ENCODE measurements at regions not wholly inside any gene's neighbourhood (a gene's known extent, or its start where the extent isn't known, plus 50 kb on each side); places are given as distances from the start of the nearest gene placed in this dataset.

- DNase-seq = no peak
- peaks cover 0 to 3% (median 0%) of the 10 kb centered on the region in 6 donors for H3K9me3 Mint-ChIP-seq
- no peak overlapping the region for H3K4me3 Mint-ChIP-seq
- no peak overlapping the region for H3K27ac Mint-ChIP-seq
- no peaks in the 10 kb centered on the region for H3K36me3 Mint-ChIP-seq
- H3K27me3 Mint-ChIP-seq (ENCODE audit: low read depth in 3 of 3) = peaks cover 0 to 7% (median 6%) of the 10 kb centered on the region in 3 donors
- no peaks in the 10 kb centered on the region for H3K4me1 Mint-ChIP-seq
Measured at GRCh38 chr2:6675791-6676190, 189.9 kb downstream of the CMPK2 start.

- no peak overlapping the region for H3K27ac Mint-ChIP-seq
- H3K4me3 Mint-ChIP-seq = no peak overlapping the region
- H3K4me1 Mint-ChIP-seq = no peaks in the 10 kb centered on the region
- H3K9me3 Mint-ChIP-seq = peaks cover 0 to 3% (median 0%) of the 10 kb centered on the region in 6 donors
- no peaks in the 10 kb centered on the region for H3K36me3 Mint-ChIP-seq
- DNase-seq = no peak
- peaks cover 0 to 10% (median 6%) of the 10 kb centered on the region in 3 donors for H3K27me3 Mint-ChIP-seq (ENCODE audit: low read depth in 3 of 3)
Measured at GRCh38 chr2:6676241-6676640, 189.5 kb downstream of the CMPK2 start.

- peaks cover 0 to 10% (median 4%) of the 10 kb centered on the region in 3 donors for H3K27me3 Mint-ChIP-seq (ENCODE audit: low read depth in 3 of 3)
- no peaks in the 10 kb centered on the region for H3K4me1 Mint-ChIP-seq
- H3K4me3 Mint-ChIP-seq = no peak overlapping the region
- no peak overlapping the region for H3K27ac Mint-ChIP-seq
- no peak for DNase-seq
- H3K36me3 Mint-ChIP-seq = no peaks in the 10 kb centered on the region
- peaks cover 0 to 3% (median 0%) of the 10 kb centered on the region in 6 donors for H3K9me3 Mint-ChIP-seq
Measured at GRCh38 chr2:6676776-6677175, 188.9 kb downstream of the CMPK2 start.

GRCh38 chr2:6679471-6679870, 186.2 kb downstream of the CMPK2 start:
- DNase-seq = no peak
- Mint-ChIP-seq H3K27me3 (ENCODE audit: low read depth in 3 of 3) (peaks cover 0 to 12% (median 0%) of the 10 kb centered on the region in 3 donors), H3K4me3 (no peak overlapping the region), H3K9me3 (peaks cover 0 to 2% (median 0%) of the 10 kb centered on the region in 6 donors), H3K4me1 (no peaks in the 10 kb centered on the region), H3K27ac (no peak overlapping the region), H3K36me3 (no peaks in the 10 kb centered on the region)

- Mint-ChIP-seq H3K36me3 (no peaks in the 10 kb centered on the region), H3K4me1 (no peaks in the 10 kb centered on the region), H3K4me3 (no peak overlapping the region), H3K9me3 (peaks cover 0 to 4% (median 0%) of the 10 kb centered on the region in 6 donors), H3K27ac (no peak overlapping the region), H3K27me3 (ENCODE audit: low read depth in 3 of 3) (peaks cover 0 to 10% (median 2%) of the 10 kb centered on the region in 3 donors)
- DNase-seq = no peak
Measured at GRCh38 chr2:6683516-6683915, 182.2 kb downstream of the CMPK2 start.

GRCh38 chr2:6685447-6685846, 180.3 kb downstream of the CMPK2 start:
- no peak for DNase-seq
- Mint-ChIP-seq H3K27me3 (ENCODE audit: low read depth in 3 of 3) (peaks cover 0 to 5% (median 2%) of the 10 kb centered on the region in 3 donors), H3K4me1 (no peaks in the 10 kb centered on the region), H3K36me3 (no peaks in the 10 kb centered on the region), H3K4me3 (no peak overlapping the region), H3K9me3 (peaks cover 0 to 4% (median 0%) of the 10 kb centered on the region in 6 donors), H3K27ac (no peak overlapping the region)

- H3K36me3 Mint-ChIP-seq = no peaks in the 10 kb centered on the region
- peaks cover 0 to 4% (median 0%) of the 10 kb centered on the region in 3 donors for H3K27me3 Mint-ChIP-seq (ENCODE audit: low read depth in 3 of 3)
- H3K4me3 Mint-ChIP-seq = no peak overlapping the region
- no peaks in the 10 kb centered on the region for H3K4me1 Mint-ChIP-seq
- H3K27ac Mint-ChIP-seq = no peak overlapping the region
- no peak for DNase-seq
- H3K9me3 Mint-ChIP-seq = peaks cover 0 to 2% (median 0%) of the 10 kb centered on the region in 6 donors
Measured at GRCh38 chr2:6692056-6692455, 173.7 kb downstream of the CMPK2 start.

GRCh38 chr2:6692819-6693218, 172.9 kb downstream of the CMPK2 start:
- no peak for DNase-seq
- no peaks in the 10 kb centered on the region for H3K36me3 Mint-ChIP-seq
- H3K27ac Mint-ChIP-seq = no peak overlapping the region
- H3K9me3 Mint-ChIP-seq = peaks cover 0 to 2% (median 0%) of the 10 kb centered on the region in 6 donors
- H3K4me1 Mint-ChIP-seq = no peaks in the 10 kb centered on the region
- H3K27me3 Mint-ChIP-seq (ENCODE audit: low read depth in 3 of 3) = peaks cover 0 to 1% (median 0%) of the 10 kb centered on the region in 3 donors
- no peak overlapping the region for H3K4me3 Mint-ChIP-seq

GRCh38 chr2:6694555-6694954, 171.2 kb downstream of the CMPK2 start:
- Mint-ChIP-seq H3K27ac (no peak overlapping the region), H3K4me1 (no peaks in the 10 kb centered on the region), H3K9me3 (peaks cover 0 to 2% (median 0%) of the 10 kb centered on the region in 6 donors), H3K27me3 (ENCODE audit: low read depth in 3 of 3) (peaks cover 0 to 4% (median 1%) of the 10 kb centered on the region in 3 donors), H3K4me3 (no peak overlapping the region), H3K36me3 (no peaks in the 10 kb centered on the region)
- no peak for DNase-seq

- Mint-ChIP-seq H3K36me3 (peaks cover 0 to 6% (median 0%) of the 10 kb centered on the region in 3 donors), H3K27ac (no peak overlapping the region), H3K9me3 (peaks cover 7 to 18% (median 12%) of the 10 kb centered on the region in 6 donors), H3K4me1 (no peaks in the 10 kb centered on the region), H3K4me3 (no peak overlapping the region), H3K27me3 (ENCODE audit: low read depth in 3 of 3) (peaks cover 2 to 4% (median 4%) of the 10 kb centered on the region in 3 donors)
- no peak for DNase-seq
Measured at GRCh38 chr2:6700335-6700734, 165.4 kb downstream of the CMPK2 start.

GRCh38 chr2:6704077-6704476, 161.6 kb downstream of the CMPK2 start:
- Mint-ChIP-seq H3K4me1 (no peaks in the 10 kb centered on the region), H3K36me3 (peaks cover 0 to 6% (median 0%) of the 10 kb centered on the region in 3 donors), H3K9me3 (peaks cover 7 to 21% (median 12%) of the 10 kb centered on the region in 6 donors), H3K27ac (no peak overlapping the region), H3K4me3 (no peak overlapping the region), H3K27me3 (ENCODE audit: low read depth in 3 of 3) (peaks cover 0 to 6% (median 2%) of the 10 kb centered on the region in 3 donors)
- no peak for DNase-seq

GRCh38 chr2:6721395-6721794, 144.3 kb downstream of the CMPK2 start:
- DNase-seq = no peak
- Mint-ChIP-seq H3K36me3 (no peaks in the 10 kb centered on the region), H3K4me1 (no peaks in the 10 kb centered on the region), H3K27ac (no peak overlapping the region), H3K27me3 (ENCODE audit: low read depth in 3 of 3) (peaks cover 1 to 5% (median 2%) of the 10 kb centered on the region in 3 donors), H3K4me3 (no peak overlapping the region), H3K9me3 (no peaks in the 10 kb centered on the region)

GRCh38 chr2:6722574-6722973, 143.1 kb downstream of the CMPK2 start:
- Mint-ChIP-seq H3K27me3 (ENCODE audit: low read depth in 3 of 3) (peaks cover 1 to 4% (median 2%) of the 10 kb centered on the region in 3 donors), H3K36me3 (no peaks in the 10 kb centered on the region), H3K4me1 (no peaks in the 10 kb centered on the region), H3K4me3 (no peak overlapping the region), H3K9me3 (no peaks in the 10 kb centered on the region), H3K27ac (no peak overlapping the region)
- no peak for DNase-seq

GRCh38 chr2:6723865-6724604, 141.7 kb downstream of the CMPK2 start:
- Mint-ChIP-seq H3K4me1 (no peaks in the 10 kb centered on the region), H3K4me3 (no peak overlapping the region), H3K9me3 (no peaks in the 10 kb centered on the region), H3K36me3 (no peaks in the 10 kb centered on the region), H3K27me3 (ENCODE audit: low read depth in 3 of 3) (peaks cover 2 to 5% (median 3%) of the 10 kb centered on the region in 3 donors), H3K27ac (no peak overlapping the region)
- DNase-seq = no peak
